ENCODE measurements at regions not wholly inside any gene's neighbourhood (a gene's known extent, or its start where the extent isn't known, plus 50 kb on each side); places are given as distances from the start of the nearest gene placed in this dataset.

DNA sequence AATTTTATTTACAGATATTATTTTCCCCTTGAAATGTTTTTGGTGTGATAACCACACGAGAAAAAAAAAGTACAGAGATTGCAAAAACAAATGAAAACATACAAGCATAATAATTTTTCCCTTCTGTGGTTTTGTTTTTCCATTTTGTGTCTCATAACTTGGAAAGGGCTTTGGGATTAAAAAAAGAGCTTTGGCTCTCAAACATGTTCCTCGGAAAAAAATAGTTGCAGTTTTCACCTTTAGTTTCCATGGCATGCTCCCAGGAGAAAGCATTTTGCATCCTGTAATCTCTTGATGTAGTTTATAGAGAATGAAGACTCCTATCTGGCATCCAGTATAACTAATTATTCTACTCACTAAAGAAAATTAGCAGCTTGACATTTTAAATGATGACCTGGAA is 362.1 kb upstream of the PDGFD start:
- H3K9me3 Mint-ChIP-seq = no peaks in the 10 kb centered on the region
- no peak overlapping the region for H3K27ac Mint-ChIP-seq
- no peaks in the 10 kb centered on the region for H3K27me3 Mint-ChIP-seq
- H3K36me3 Mint-ChIP-seq = no peaks in the 10 kb centered on the region
- no peaks in the 10 kb centered on the region for H3K4me1 Mint-ChIP-seq
- no peak overlapping the region for H3K4me3 Mint-ChIP-seq

DNA sequence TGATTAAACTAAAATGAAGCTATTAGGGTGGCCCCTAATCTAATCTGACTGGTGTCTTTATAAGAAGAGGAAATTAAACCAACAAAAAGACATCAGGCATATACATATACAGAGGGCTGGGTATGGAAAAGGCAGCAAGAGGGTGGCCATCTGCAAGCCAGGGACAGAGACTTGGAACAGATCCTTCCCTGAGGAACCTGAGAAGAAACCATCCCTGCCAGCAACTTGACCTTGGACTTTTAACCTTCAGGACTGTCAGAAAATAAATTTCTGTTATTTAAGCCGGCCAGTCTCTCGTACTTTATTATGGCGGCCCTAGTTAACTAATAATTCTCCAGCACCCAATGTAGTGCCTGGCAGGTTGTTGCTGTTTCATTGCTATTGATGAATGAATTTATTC is 361.5 kb upstream of the PDGFD start:
- no peaks in the 10 kb centered on the region for H3K4me1 Mint-ChIP-seq
- no peaks in the 10 kb centered on the region for H3K36me3 Mint-ChIP-seq

DNA sequence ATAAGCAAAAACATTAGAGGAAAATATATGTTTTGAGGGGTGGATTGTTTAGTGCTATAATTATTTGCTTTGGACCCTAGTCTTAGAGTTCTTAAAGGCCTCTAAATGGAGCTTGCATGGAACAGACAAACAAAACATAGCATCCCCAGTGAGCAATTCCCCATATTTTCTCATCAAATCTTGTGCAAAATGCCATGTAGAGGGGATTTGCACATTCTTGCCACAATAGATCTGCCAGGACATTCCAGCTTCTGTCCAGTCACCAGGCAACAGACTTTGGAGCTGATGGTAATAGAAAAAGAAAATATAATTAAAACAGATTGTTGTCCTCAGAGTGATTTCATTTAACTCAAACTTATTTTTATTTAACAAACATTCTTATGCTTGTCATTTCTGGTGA is 360.3 kb upstream of the PDGFD start:
- Mint-ChIP-seq H3K4me1 (no peaks in the 10 kb centered on the region), H3K27me3 (peaks cover 1% of the 10 kb centered on the region), H3K9me3 (no peaks in the 10 kb centered on the region), H3K27ac (no peak overlapping the region), H3K4me3 (no peak overlapping the region), H3K36me3 (no peaks in the 10 kb centered on the region)

More for the DNA sequence above, 361.5 kb upstream of the PDGFD start:
- H3K27ac Mint-ChIP-seq = no peak overlapping the region
- H3K4me3 Mint-ChIP-seq = no peak overlapping the region
- H3K27me3 Mint-ChIP-seq = no peaks in the 10 kb centered on the region
- no peaks in the 10 kb centered on the region for H3K9me3 Mint-ChIP-seq

DNA sequence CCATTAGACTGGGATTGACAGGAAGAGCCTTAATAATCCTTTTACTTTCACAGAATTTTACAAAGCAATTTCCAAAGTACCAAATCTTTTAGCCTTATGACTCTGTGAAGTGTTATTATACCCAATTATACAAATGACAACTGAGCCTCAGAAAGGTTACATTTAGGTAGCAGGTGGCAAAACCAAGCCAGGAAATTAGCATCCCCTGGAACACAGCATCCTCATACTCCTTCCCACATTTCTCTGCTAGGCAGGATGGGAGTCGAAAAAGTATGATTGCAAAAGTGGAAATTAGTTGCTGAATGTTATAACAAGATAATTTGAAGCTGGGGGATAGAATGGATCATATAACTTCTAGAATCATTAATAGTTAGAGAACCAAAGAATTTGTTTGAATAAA is 359.7 kb upstream of the PDGFD start:
- H3K9me3 Mint-ChIP-seq = no peaks in the 10 kb centered on the region
- H3K27ac Mint-ChIP-seq = no peak overlapping the region
- H3K4me1 Mint-ChIP-seq = no peaks in the 10 kb centered on the region
- H3K27me3 Mint-ChIP-seq = peaks cover 2% of the 10 kb centered on the region
- H3K36me3 Mint-ChIP-seq = no peaks in the 10 kb centered on the region
- H3K4me3 Mint-ChIP-seq = no peak overlapping the region

DNA sequence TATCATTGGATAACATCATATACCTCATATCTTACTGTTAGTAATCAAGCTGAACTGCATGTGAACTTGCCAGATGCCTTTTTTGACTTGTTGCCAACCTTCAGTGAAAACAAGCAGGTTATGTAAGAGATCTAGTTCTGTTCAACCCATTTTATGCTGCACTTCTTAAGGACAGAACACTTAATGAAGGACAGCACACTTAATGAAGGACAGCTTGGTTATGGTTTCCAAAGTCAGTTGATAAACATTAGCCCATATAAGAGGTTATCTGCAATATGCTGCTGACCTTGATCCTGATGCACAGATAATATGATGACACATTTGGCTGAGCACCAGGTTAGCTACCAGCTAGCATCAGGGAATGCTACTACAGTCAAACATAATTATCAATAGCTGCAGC is 358.7 kb upstream of the PDGFD start:
- no peak overlapping the region for H3K27ac Mint-ChIP-seq
- H3K4me1 Mint-ChIP-seq = no peaks in the 10 kb centered on the region
- no peaks in the 10 kb centered on the region for H3K36me3 Mint-ChIP-seq
- H3K27me3 Mint-ChIP-seq = peaks cover 3% of the 10 kb centered on the region
- H3K4me3 Mint-ChIP-seq = no peak overlapping the region
- no peaks in the 10 kb centered on the region for H3K9me3 Mint-ChIP-seq

DNA sequence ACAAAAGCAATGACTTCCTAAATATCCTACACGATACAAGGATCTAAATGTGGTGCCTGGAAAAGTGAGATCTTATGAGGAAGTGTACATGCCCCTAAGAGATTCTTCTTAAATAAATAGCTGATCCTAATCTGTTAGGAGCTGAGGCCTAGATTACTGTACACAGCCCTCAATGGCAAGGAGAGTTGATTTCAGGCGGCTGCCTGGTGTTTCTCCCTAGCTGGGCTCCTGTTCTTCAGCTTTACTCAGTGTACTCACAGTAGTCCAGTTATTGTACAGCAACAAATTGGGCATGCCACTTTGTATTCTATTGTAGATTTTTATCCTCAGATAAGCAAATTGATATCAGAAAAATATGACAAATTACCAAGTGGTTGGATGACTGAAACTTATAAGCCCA is 358.2 kb upstream of the PDGFD start:
- Mint-ChIP-seq H3K4me1 (no peaks in the 10 kb centered on the region), H3K4me3 (no peak overlapping the region), H3K27me3 (peaks cover 5% of the 10 kb centered on the region), H3K9me3 (no peaks in the 10 kb centered on the region), H3K36me3 (no peaks in the 10 kb centered on the region), H3K27ac (no peak overlapping the region)

DNA sequence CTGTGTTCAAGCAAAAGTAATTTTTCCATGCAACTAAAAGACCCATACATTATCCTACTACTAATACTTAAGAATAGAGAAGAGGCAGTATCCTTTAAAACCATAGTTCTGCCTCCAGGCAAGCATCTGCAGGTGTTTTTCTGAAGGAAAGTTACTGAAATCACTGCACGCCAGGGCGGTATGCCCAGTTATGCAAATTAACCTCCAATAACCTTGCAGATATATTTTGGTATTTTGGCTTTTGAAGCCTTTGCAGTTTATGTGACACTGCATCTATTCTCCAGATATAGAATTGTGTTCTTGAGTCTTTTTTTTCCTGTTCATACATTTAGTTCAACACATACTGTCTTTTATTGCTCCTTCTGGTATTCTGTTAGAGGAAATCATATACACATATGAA is 346.2 kb upstream of the PDGFD start:
- Mint-ChIP-seq H3K4me3 (no peak overlapping the region), H3K9me3 (no peaks in the 10 kb centered on the region), H3K27ac (no peak overlapping the region), H3K4me1 (no peaks in the 10 kb centered on the region), H3K36me3 (no peaks in the 10 kb centered on the region), H3K27me3 (peaks cover 5% of the 10 kb centered on the region)

DNA sequence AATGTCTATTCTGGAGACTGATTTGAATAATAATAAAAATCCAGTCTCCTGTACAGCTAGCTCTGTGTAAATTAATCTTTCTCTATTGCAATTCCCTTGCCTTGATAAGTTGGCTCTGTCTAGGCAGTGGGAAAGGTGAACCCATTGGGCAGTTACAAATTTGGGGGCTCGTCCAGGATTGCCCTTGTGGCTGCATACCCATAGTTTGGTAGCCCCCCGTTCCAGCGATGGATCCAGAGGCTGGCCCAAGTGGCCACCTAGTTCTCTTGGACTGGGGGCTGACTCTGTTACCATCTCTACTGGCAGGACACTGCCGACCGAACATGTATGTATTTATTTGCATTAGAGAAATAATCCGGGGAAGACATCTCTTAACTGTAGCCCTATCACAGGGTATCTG is 326.2 kb upstream of the PDGFD start:
- Mint-ChIP-seq H3K4me3 (no peak overlapping the region), H3K36me3 (no peaks in the 10 kb centered on the region), H3K4me1 (no peaks in the 10 kb centered on the region), H3K9me3 (peaks cover 20% of the 10 kb centered on the region), H3K27ac (no peak overlapping the region), H3K27me3 (no peaks in the 10 kb centered on the region)

DNA sequence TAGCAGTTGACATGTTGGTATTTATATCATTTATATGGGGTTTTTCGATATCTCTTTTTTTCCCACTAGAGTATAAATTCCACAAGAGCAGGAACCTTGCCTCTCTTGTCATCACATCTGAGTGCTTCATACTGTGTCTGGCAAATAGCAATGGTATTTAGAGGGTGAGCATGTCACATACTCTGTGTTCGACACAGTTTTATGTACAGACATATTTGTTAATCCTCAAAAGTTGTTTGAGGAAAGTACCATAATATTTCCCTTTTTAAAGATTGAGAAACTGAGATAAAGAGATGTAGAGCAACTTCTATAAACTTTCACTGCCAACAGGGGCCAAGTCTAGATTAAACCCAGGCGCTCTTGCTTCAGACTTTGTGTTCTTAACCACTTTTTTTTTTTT is 324.6 kb upstream of the PDGFD start:
- no peaks in the 10 kb centered on the region for H3K36me3 Mint-ChIP-seq
- no peak overlapping the region for H3K27ac Mint-ChIP-seq
- H3K27me3 Mint-ChIP-seq = no peaks in the 10 kb centered on the region
- H3K9me3 Mint-ChIP-seq = peaks cover 20% of the 10 kb centered on the region
- H3K4me1 Mint-ChIP-seq = no peaks in the 10 kb centered on the region
- no peak overlapping the region for H3K4me3 Mint-ChIP-seq

DNA sequence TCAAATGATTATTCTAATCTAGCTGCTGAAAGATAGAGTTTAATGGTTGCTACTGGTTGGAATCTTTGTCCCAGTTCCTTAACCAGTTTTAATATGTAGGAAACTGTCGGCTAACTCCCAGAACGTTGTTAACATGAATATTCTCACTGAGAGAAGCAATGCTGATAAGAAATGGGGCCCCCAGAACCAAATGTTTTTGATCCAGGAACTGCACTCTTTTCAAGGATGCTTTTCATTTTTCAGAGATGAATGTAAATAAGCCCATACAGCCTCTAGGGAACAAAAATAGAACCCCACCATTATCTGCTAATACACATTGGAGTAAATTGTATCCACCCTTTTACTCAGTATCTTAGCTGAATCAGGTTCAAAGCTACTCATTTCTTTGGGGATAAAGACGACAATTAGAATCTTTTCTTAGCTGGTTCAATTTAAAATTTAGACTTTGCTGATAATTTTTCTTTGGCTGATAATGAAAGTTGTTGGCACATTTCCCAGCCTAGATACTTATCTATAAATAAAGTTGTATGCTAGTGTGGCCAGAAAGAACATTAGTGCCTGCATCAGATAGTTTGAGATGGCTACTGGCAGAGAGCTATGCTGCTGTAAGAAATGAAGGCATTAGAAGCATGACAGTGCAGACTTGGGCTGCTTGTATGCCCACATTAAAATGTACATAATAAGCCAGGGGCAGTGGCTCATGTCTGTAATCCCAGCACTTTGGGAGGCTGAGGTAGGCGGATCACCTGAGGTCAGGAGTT is 323.3 kb upstream of the PDGFD start:
- Mint-ChIP-seq H3K36me3 (no peaks in the 10 kb centered on the region), H3K4me3 (no peak overlapping the region), H3K4me1 (no peaks in the 10 kb centered on the region), H3K27me3 (no peaks in the 10 kb centered on the region), H3K9me3 (peaks cover 24% of the 10 kb centered on the region), H3K27ac (no peak overlapping the region)

DNA sequence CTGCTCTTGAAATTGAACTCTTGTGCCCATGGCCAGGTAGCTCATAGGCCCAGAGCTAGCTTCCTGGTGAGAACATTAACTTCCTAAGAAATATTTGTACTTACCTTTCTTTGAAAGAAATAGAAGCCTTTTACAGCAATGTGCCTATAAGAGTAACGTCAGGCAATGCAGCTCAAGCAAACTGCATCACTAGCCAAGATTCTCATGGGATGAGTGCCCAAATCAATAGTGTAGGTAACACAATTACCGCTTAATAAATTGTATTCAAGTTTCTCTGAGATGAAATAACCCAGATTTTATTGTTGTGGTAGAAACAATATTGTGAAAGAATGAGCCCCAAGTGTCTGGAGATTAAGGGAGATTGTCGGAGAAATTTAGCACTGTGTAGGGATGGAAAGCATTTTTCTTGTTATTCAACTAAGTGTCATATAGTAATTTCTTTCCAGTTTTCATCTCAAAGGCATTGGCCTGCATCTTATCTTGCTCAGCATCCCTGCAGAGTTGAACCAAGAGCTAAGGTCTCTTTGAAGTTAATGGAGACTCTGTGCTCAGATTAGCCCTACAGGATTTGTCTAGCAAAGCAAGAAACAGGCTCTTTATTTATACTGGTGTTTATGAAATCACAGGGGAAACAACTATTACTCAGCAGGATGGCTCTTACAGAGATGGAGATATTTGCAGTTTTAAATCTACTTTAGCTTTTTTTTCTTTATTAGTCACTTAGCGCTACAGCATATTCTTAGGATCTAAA is 321.0 kb upstream of the PDGFD start:
- Mint-ChIP-seq H3K9me3 (peaks cover 28% of the 10 kb centered on the region), H3K36me3 (no peaks in the 10 kb centered on the region), H3K4me1 (no peaks in the 10 kb centered on the region), H3K27me3 (no peaks in the 10 kb centered on the region), H3K27ac (no peak overlapping the region), H3K4me3 (no peak overlapping the region)

DNA sequence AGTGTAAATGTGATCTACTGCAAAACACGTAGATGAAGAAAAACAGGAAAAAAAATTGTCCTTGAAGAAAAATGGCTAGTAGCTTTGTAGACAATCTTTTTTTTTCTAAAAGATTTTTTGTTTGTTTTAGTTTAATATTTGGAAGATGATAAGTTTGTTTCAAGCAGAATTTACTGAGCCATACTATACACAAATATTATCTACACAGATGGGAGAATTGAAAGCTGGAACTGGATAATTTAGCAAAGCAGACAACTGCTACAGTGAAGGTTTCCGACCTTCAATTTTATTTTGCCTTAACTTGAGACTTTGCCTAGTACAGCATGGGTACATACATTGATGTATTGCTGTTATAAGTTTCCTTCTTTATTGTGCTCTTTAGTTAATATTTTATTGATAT is 313.0 kb upstream of the PDGFD start:
- peaks cover 13% of the 10 kb centered on the region for H3K27me3 Mint-ChIP-seq
- peaks cover 12% of the 10 kb centered on the region for H3K9me3 Mint-ChIP-seq
- H3K27ac Mint-ChIP-seq = no peak overlapping the region
- no peaks in the 10 kb centered on the region for H3K36me3 Mint-ChIP-seq
- no peak overlapping the region for H3K4me3 Mint-ChIP-seq
- H3K4me1 Mint-ChIP-seq = no peaks in the 10 kb centered on the region

DNA sequence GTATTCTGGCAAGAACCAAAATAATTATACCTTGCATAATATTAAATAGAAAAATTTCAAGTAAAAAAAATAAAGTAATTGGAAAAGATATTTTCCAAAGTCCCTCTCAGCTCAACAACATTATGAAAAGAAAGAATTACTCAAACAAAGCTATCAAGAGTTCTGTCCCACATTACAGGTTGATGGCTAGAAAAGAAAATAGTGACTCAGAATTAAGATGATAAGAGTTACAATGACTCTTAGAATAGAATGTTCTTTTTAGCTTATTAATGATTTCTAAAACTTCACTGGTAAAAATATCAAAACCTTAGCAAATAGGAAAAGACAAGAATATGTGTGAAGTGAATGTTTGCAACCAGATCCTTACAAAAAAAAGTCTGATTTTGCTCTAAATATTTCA is 312.5 kb upstream of the PDGFD start:
- H3K36me3 Mint-ChIP-seq = no peaks in the 10 kb centered on the region

DNA sequence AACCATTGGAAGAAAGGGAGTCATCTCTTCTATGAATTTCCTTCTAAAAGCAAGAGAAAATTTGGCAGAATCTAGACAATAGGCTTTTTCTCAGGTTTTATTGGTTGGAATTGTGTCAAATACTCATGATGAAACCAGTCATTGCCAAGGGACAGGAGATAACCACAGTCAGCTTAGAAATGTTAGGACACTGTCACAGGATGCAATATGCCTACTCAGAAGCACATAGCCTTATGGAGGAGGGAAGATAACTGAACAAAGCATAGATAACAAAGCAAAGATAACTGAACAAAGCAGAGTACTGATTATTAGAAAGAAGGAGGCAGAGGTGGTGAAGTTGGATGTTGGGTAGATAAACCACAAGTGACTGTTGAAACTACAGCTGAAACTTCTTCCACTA is 303.5 kb upstream of the PDGFD start:
- Mint-ChIP-seq H3K9me3 (no peaks in the 10 kb centered on the region), H3K4me1 (no peaks in the 10 kb centered on the region), H3K27ac (no peak overlapping the region), H3K36me3 (no peaks in the 10 kb centered on the region), H3K4me3 (no peak overlapping the region), H3K27me3 (no peaks in the 10 kb centered on the region)

More for the DNA sequence above, 312.5 kb upstream of the PDGFD start:
- H3K27me3 Mint-ChIP-seq = peaks cover 13% of the 10 kb centered on the region
- peaks cover 7% of the 10 kb centered on the region for H3K9me3 Mint-ChIP-seq
- no peak overlapping the region for H3K27ac Mint-ChIP-seq
- no peaks in the 10 kb centered on the region for H3K4me1 Mint-ChIP-seq
- no peak overlapping the region for H3K4me3 Mint-ChIP-seq

DNA sequence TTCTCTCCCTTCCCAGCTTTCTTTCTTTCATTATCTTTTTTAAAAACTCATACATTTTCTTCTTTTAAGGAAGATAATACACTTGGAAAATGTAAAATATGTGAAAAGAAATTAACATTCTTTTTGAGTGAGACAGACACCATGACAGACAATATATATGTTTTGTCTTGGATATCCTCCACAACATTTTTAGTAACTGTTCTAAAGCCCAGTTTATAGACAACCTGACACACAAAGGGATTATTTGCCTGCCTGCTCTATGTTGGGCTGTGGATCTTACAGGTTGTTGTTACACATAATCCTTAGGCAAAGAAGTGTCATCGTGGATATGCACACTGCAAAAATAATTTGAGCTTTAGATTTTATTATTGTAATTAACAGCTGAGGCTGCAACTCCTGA is 301.4 kb upstream of the PDGFD start:
- Mint-ChIP-seq H3K4me3 (no peak overlapping the region), H3K9me3 (no peaks in the 10 kb centered on the region), H3K36me3 (no peaks in the 10 kb centered on the region), H3K4me1 (no peaks in the 10 kb centered on the region), H3K27ac (no peak overlapping the region), H3K27me3 (no peaks in the 10 kb centered on the region)

DNA sequence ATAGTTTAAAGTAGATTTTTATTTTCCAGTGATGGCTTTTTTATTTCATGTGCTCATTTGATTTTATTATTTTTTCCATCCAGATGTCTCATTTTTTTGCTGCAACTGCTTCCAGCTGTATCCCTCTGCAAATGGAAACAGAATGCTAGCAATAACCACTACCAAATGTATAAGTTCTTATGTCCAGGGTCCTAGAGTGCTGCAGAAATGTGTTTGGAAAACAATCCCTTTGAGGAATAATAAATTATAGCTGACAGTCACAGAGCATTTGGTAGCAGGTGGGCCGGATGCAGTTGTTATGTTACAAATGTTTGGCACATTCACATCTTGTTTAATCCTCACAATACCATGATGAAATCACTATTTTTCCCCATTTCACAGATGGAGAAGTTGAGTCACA is 300.7 kb upstream of the PDGFD start:
- no peaks in the 10 kb centered on the region for H3K27me3 Mint-ChIP-seq
- H3K9me3 Mint-ChIP-seq = no peaks in the 10 kb centered on the region
- no peak overlapping the region for H3K27ac Mint-ChIP-seq
- H3K36me3 Mint-ChIP-seq = no peaks in the 10 kb centered on the region
- H3K4me1 Mint-ChIP-seq = no peaks in the 10 kb centered on the region
- no peak overlapping the region for H3K4me3 Mint-ChIP-seq
